ENCODE measurements at regions not wholly inside any gene's neighbourhood (a gene's known extent, or its start where the extent isn't known, plus 50 kb on each side); places are given as distances from the start of the nearest gene placed in this dataset.
A peak's percentile ranks its signal among the peaks of the same experiment; 100 is the strongest.
"Not testable (repeated sequence)": the region's sequence is repeated elsewhere in the genome, so short reads cannot be mapped to it uniquely, and the experiment has no call there.

DNA sequence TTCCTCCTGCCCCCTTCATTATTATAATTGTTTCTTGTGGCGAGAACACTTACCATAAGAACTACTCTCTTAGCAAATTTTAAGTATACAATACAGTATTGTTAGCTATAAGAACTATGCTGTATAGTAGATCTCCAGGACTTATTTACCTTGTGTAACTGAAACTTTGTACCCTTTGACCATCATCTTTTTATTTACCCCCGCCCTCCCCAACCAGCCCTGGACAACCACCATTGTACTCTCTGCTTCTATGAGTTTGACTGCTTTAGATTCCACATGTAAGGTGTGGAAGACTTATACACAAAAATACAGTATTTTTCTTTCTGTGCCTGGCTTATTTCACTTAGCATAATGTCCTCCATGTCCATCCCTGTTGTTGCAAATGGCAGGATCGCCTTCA is 161.1 kb downstream of the PHF8 start:
- DNase-seq (ENCODE audit: low read depth): no peak
- H3K4me3 ChIP-seq (replicated peaks; ENCODE audit: low read depth, low read length): no peak overlapping the region
- TF ChIP-seq CTCF (IDR thresholded peaks at IDR 0.05; ENCODE audit: low read length, missing control alignments): no peak

DNA sequence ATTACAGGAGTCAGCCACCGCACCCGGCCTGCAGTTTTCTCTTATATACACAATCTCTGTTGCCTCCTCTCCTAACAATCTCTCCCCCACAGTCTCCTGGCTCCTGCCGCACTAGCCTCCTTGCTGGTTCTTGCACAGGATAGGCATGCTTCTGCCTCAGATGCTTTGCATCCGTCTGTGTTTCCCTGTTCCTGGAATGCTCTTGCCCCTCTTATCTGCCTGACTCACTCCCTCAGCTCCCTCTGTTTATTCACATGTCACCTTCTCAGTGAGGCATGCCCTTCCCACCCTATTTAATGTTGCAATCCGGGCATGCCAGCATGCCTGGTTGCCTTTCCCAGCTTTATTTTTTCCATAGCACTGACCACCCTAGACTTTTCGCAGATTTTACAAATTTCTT is 161.9 kb downstream of the PHF8 start:
- H3K4me3 ChIP-seq (replicated peaks; ENCODE audit: low read depth, low read length): no peak overlapping the region
- DNase-seq (ENCODE audit: low read depth): peak; percentile 87
- no peak for TF ChIP-seq CTCF (IDR thresholded peaks at IDR 0.05; ENCODE audit: low read length, missing control alignments)

GRCh38 chrX:53880786-53881185 is 163.5 kb downstream of the PHF8 start:
- not testable (repeated sequence) for H3K4me3 ChIP-seq (replicated peaks; ENCODE audit: low read depth, low read length); DNase-seq (ENCODE audit: low read depth)

DNA sequence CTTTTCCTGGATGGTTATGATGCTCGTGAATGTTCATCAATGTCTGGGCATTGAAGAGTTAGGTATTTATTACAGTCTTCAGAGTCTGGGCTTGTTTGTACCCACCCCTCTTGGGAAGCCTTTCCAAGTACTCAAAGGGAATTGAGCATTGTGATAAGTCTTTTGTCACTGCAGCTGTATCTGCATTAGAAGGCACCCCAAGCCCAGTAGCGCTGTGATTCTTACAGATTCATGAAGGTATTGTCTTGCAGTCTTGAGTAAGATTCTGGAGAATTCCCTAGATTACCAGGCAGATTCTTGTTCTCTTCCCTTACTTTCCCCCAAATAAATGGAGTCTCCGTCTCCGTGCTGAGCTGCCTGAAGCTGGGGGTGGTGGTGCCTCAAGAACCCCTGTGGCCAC is 173.4 kb upstream of the HUWE1 start:
- DNase-seq (ENCODE audit: low read depth): no peak
- TF ChIP-seq CTCF (IDR thresholded peaks at IDR 0.05; ENCODE audit: low read length, missing control alignments): no peak
- no peak overlapping the region for H3K4me3 ChIP-seq (replicated peaks; ENCODE audit: low read depth, low read length)

- no peak overlapping the region for H3K4me3 ChIP-seq (replicated peaks; ENCODE audit: low read depth, low read length)
- peak; percentile 29 for DNase-seq (ENCODE audit: low read depth)
- peak; percentile 48 for TF ChIP-seq CTCF (IDR thresholded peaks at IDR 0.05; ENCODE audit: low read length, missing control alignments)
Observed at GRCh38 chrX:53831662-53832635, 145.4 kb upstream of the HUWE1 start.

- no peak for TF ChIP-seq CTCF (IDR thresholded peaks at IDR 0.05; ENCODE audit: low read length, missing control alignments)
- H3K4me3 ChIP-seq (replicated peaks; ENCODE audit: low read depth, low read length): no peak overlapping the region
- no peak for DNase-seq (ENCODE audit: low read depth)
Observed at GRCh38 chrX:53824686-53825085, 138.2 kb upstream of the HUWE1 start.

GRCh38 chrX:53818115-53818514 is 131.6 kb upstream of the HUWE1 start:
- DNase-seq (ENCODE audit: low read depth); H3K4me3 ChIP-seq (replicated peaks; ENCODE audit: low read depth, low read length): not testable (repeated sequence)

DNA sequence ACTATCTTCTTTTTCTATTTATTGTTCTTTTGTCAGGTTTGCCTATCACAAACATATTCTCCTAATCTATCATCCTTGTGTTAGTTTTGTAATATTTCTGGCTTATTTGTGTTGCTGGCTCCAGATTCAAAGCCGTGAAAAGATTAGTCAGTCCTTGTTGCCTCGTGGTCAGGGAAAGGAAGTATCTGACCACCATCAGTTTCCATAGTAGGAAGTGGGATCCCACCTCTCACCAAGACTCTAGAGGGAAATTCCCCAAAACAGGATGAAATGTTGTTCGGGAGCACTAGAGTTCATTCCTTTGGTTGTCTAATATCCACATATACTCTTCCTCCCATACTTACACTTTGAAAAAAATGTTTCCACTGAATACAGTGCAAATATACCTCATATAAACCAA is 131.0 kb upstream of the HUWE1 start:
- H3K4me3 ChIP-seq (replicated peaks; ENCODE audit: low read depth, low read length): no peak overlapping the region
- TF ChIP-seq CTCF (IDR thresholded peaks at IDR 0.05; ENCODE audit: low read length, missing control alignments): no peak
- no peak for DNase-seq (ENCODE audit: low read depth)
